HG02870 (cell line): ENCODE measurements at regions not wholly inside any gene's neighbourhood (a gene's known extent, or its start where the extent isn't known, plus 50 kb on each side); places are given as distances from the start of the nearest gene placed in this dataset.
A peak's percentile ranks its signal among the peaks of the same experiment; 100 is the strongest.

ENCODE experiments used
- ATAC-seq: cut with Tn5 transposase; IDR thresholded peaks from one replicate; pipeline ENCODE4 v1.9.1; 2021; ENCODE audit warnings: mild to moderate bottlenecking, moderate library complexity; ENCODE audit not compliant: unreplicated experiment

GRCh38 chr13:74084375-74084935 lies 49.7 kb downstream of the KLF12 start:
- no peak for ATAC-seq

- ATAC-seq = no peak
Measured at GRCh38 chr13:74082741-74083160, 51.5 kb downstream of the KLF12 start.

- ATAC-seq = no peak
Measured at GRCh38 chr13:74080762-74081161, 53.4 kb downstream of the KLF12 start.

- ATAC-seq = no peak
Measured at GRCh38 chr13:74077792-74078191, 56.4 kb downstream of the KLF12 start.

- no peak for ATAC-seq
Measured at GRCh38 chr13:74077375-74077774, 56.8 kb downstream of the KLF12 start.

- ATAC-seq = no peak
Measured at GRCh38 chr13:74074723-74075122, 59.5 kb downstream of the KLF12 start.

GRCh38 chr13:74073274-74073673 lies 60.9 kb downstream of the KLF12 start:
- ATAC-seq = no peak

GRCh38 chr13:74070513-74070912 lies 63.7 kb downstream of the KLF12 start:
- ATAC-seq = no peak

- peak; percentile 63 for ATAC-seq
Measured at GRCh38 chr13:74070065-74070464, 64.1 kb downstream of the KLF12 start.

- ATAC-seq = no peak
Measured at GRCh38 chr13:74068471-74068870, 65.7 kb downstream of the KLF12 start.

GRCh38 chr13:74067818-74068217 lies 66.4 kb downstream of the KLF12 start:
- ATAC-seq = no peak

- no peak for ATAC-seq
Measured at GRCh38 chr13:74066937-74067336, 67.3 kb downstream of the KLF12 start.

- no peak for ATAC-seq
Measured at GRCh38 chr13:74064805-74065312, 69.3 kb downstream of the KLF12 start.

- ATAC-seq = no peak
Measured at GRCh38 chr13:74063533-74064100, 70.6 kb downstream of the KLF12 start.

- ATAC-seq = peak; percentile 85
Measured at GRCh38 chr13:74062933-74063332, 71.3 kb downstream of the KLF12 start.

- ATAC-seq = peak; percentile 50
Measured at GRCh38 chr13:74061926-74062595, 72.1 kb downstream of the KLF12 start.

GRCh38 chr13:74056801-74057542 lies 77.2 kb downstream of the KLF12 start:
- no peak for ATAC-seq

GRCh38 chr13:74052402-74052928 lies 81.7 kb downstream of the KLF12 start:
- ATAC-seq = no peak

- ATAC-seq = no peak
Measured at GRCh38 chr13:74048756-74049155, 85.4 kb downstream of the KLF12 start.

- ATAC-seq = no peak
Measured at GRCh38 chr13:74047931-74048600, 86.1 kb downstream of the KLF12 start.

GRCh38 chr13:74046431-74046830 lies 87.8 kb downstream of the KLF12 start:
- ATAC-seq = no peak
